ENCODE measurements at regions not wholly inside any gene's neighbourhood (a gene's known extent, or its start where the extent isn't known, plus 50 kb on each side); places are given as distances from the start of the nearest gene placed in this dataset.

DNA sequence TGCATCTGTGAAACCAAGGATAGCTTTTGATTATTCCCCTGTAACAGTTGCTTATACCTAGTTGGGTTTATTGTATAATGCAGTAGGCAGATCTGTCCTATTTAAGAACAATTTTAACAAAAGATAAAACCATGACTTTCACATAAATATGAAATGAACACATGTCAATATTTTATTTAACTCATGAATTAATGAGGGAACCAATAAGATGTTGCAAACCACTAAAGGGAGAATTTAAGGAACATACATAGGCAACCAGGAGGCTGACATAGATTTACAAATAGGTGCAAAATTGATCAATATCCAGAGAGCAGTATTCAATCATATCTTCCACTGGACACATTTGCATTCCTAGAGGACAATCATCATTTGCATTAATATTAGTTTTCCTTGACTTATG, 280.0 kb upstream of the BRINP1 start:
- no peak for DNase-seq (ENCODE audit: low spot score)

DNA sequence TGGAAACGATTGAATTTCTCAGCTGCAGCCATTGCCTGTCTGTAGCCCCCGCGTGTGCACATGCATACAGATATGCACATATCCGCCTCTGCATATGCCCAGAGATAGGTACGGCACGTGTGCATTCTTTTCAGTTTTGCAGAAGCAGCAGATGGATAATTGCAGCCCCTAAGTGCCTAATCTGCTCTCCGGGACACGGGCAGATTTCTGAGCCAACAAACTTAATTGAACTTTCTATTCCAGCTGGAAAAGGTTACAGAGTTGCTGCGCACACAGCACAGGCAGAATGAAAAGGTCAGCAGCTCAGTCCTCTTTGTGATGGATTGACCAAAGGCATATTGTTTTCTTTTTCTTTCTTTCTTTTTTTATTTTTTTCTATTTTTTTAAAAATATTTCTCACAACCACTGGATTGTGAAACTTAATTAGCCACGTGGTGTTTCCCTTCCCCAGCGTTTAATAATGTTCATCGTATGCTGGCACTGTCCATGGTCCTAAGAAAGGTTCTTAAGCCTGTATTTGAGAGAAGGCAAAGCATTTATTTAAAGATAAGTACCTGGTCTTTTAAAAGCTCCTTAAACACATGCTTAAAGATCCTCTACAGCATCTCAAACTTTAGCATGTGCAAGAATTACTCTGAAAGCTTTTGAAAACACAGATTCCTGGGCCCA, 270.2 kb upstream of the BRINP1 start:
- DNase-seq (ENCODE audit: low spot score), result peak; percentile 12

DNA sequence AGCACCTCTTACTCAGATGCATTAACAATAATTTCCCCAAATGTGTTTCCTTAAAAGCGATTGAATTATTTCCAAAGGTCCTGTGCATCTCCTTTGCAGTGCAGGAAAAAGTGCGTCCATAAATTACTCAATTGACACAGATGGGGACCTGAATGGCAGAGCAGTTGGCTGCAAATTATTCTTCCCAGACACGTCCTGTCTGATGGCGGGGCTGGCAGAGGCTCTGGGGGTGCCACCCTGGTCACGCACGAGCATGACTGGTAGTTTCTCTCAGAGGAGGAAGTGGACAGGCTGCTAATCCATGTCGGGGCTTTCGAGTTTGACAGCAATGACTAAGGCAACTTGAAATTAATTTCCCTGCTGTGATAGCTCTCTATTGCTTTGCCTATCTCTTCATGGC, 264.8 kb upstream of the BRINP1 start:
- DNase-seq (ENCODE audit: low spot score), result no peak

DNA sequence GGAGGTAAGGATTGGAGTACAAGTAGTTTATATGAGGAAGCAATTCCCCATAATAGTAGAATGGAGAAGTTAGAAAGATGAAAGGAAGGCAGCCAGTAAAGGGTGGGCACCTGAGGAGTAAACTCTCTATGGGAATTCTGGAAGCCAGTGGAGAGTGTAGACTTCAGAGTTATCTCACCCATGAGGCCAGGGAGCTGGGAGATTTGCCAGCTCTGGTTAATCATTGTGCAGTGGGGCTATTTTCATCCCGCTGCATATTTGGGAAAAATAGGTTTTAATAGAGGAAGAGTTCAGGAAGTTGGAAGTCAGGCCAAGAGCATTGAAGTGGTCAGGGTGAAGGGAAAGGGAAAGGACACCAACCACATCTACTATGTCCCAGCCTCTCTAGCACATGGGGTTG, 242.3 kb upstream of the BRINP1 start:
- no peak for DNase-seq (ENCODE audit: low spot score)

DNA sequence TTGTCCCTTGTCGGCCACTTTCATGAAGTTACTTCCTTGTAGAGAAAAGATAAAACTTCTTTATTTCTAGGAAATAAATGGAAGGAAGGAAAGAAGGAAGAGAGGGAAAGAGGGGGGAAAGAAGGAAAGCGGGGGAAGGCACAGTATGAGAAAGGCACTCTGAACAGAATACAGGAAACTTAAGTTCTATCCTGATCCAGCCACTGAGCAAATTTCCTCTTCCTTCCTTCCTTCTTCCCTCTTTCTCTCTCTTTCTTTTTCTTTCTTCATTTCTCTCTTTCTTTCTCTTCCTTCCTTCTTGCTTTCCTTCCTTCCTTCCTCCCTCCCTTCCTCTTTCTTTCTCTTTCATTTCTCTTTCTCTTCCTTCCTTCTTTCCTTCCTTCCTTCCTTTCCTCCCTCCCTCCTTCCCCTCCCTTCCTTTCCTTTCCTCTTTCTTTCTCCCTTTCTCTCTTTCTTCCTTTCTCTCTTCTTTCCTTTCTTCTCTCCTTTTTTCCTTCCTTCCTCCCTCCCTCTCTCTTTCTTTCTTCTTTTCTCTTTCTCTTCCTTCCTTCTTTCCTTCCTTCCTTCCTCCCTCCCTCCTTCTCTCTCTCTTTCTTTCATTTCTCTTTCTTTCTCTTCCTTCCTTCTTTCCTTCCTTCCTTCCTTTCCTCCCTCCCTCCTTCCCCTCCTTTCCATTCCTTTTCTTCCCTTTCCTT, 240.2 kb upstream of the BRINP1 start:
- no peak for DNase-seq (ENCODE audit: low spot score)

DNA sequence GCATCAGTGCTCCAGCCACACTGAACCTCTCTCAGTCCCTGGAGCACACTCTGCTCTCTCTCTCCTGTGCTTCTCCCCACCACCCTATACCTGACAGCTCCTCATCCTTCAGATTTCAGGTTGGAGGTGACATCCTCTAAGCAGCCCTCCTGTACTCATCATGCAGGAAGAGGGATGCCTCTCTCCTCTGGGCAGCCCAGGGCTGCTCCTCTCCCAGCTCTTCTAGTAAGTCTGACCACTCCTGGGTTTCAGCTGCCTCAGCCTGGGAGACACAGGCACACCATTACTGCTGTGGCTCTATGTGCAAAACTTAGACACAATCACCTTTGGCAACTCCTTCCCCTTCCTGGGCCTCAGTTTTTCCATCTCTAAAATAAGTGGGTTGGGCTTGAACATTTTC, 232.4 kb upstream of the BRINP1 start:
- DNase-seq (ENCODE audit: low spot score), result no peak

DNA sequence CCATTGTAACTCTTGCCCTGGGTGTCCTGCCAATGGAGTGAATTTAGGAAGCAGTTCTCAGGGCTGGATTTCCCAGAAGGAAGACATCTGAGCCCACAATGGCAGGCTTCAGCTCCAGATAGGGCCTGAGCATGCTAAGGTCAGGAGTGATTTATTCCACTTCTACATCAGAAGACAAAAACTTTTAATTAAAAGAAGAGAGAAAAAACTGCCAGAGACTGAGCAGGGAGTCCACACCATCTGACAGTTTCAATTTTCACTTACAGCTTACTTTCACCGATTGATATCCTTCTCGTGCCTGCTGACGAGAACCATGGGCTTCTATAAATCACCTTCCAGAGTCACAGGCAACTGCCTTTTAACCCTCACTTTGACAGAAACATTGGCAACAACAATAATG, 228.3 kb upstream of the BRINP1 start:
- no peak for DNase-seq (ENCODE audit: low spot score)

DNA sequence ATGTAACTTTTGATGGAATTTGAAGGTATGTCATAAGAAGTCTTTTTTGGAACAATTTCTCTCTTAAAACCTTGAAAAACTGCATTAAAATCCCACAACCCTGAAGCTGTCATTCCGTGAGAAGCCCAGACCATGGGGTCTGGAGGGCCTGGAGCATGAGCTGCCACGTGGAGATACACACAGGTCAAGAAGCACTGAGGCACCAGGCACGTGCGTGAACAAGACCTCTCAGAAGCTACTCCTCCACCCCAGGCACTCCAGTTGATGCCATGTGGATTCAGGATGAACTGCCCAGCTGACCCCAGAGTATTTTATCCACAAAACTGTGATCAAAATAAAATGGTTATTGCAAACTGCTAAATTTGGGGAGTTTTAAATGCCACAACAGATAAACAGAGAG, 227.5 kb upstream of the BRINP1 start:
- DNase-seq (ENCODE audit: low spot score), result no peak

DNA sequence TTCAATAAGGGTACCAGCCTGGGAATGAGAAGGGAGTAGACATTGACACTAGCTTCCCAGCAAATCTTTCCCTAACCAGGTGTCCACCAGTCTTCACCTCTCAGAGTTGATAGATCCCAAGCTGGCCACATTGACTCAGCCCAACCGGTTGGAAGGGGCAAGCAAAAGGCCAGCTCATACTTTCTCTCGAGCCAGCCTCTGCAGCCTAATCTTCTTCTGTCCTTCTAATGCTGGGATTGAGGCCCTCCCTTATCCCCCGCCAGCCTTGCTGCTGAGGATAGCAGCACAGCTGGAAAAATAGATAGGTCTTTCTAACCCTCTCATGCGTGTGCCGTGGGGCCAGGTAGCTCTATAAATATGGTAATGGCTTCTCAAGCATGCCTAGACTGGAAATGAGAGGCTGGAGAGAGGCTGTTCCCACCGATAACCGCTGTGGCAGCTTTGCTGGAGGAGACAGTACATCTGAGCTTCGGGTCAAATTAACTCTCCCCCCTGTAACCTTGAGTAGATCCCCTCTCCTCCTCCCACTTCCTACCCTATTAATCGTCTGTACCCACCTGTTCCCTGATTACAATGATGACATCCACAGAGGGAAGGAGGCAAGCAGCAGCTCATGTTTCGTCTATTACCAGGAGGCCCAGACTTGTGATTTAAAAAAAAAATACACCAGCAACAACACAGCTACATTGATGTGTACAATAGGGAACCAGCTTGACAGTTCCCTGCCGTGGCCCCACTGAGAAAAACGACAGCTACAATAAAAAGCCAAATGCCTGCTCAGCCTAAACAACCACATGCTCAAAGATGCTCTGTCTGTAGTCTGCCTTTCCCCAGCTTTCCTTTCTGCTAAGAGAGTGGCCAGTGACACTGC, 219.9 kb upstream of the BRINP1 start:
- no peak for DNase-seq (ENCODE audit: low spot score)

DNA sequence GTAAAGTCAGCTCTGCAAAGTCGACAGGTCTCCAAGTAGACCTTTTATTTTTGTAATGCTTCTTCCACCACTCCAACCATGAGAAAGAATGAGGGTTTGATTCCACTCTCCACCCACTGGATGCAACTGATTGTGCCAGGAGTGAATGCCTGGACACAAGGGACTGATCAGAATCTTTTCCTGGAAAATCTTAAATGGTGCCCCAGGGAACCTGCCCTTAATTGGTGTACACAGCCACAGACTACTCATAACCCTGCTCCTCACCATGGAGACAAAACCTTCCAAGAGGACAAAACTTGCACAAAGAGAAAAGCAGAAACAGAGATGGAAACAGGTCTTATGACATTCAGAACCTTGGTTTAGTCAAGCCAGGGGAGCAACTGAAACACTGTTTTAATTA, 208.6 kb upstream of the BRINP1 start:
- no peak for DNase-seq (ENCODE audit: low spot score)

DNA sequence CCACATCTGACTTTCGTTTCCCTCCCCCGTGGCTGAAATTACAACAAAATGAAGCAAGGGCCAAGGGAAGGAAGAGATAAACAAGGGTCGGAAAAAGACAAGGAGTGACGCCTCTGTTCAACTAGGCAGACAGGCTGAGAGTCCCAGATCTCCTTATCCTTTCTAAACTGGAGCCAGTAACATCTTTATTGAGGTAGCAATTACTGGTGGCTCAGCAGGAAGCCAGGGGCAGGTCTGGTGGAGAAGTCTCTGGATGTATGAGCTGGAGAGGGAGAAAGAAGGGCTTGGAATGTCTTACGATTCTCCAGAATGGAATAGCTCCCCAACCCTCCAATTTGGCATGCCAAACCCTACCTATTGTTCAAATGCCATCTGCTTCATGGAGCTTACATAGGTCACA, 190.8 kb upstream of the BRINP1 start:
- no peak for DNase-seq (ENCODE audit: low spot score)

DNA sequence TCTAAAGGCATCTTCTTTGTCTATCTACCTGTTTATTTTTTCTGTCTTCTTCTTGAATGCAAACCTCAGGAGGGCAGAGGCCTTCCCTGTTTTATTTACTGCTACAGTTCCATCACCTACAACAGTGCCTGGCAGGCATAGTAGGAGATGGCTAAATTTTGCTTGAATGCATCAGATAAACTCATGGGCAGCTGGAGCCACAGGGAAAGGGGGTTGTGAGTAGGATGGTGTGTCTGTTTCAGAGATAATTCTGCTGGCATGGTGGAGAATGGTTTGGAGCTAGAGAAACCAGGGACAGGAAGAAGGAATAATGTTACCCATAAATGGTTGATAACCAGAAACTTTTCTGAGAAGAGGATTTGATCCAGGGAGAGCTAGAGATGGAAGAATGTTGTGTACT, 189.8 kb upstream of the BRINP1 start:
- no peak for DNase-seq (ENCODE audit: low spot score)

DNA sequence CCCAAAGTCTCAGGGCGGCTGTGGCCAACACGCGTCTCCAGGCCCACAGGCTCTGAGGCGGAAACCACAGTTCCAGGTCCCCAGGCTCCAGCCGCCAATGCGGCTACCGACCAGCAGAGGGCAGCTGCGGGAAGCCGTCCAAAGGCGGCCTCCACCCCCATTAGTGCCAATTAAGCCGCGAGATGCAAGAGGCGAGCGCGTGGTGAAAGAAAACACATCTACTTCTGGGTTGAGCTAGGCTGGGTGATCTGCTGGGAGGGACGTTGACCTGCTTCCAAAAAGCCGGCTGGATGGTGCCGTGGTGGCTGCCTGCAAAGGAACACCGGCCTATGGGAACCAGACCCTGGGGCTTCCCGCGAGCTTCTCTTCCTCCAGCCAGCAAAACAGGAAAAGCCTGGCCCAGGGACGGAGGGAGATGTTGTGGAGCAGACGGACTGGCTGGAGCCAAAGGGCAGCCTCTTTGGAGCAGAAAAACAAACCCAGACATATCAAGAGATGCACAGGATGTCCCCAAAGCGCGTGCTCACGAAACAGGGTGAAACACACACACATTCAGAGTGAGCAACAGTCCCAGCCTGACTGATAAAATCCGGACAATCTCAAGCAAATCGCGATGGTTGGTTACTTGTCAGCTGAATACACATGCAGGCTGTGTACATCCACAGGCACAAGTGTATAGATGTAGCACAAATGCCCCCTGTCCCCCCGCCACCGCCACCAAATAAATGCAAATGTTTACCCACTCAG, 187.1 kb upstream of the BRINP1 start:
- DNase-seq (ENCODE audit: low spot score), result peak; percentile 66

DNA sequence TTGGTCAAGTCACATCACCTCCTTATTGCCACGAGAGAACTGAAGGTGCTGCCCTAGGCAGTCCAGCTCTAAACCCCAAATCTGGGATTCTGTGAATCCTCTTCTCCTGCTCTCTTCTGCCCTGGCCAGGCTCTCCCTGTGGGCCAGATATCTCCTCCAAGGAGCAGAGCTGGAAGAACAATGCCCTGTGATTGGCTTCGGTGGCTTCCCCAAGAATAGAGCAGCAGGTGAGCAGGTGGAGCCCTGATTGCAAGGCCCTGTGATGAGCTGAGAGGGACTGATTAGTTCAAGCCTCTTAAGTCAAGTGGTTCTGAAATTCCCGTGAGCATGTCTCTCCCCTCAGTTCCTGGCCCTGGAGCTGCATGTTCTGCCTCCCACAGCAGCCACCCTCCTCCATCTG, 175.3 kb upstream of the BRINP1 start:
- no peak for DNase-seq (ENCODE audit: low spot score)

DNA sequence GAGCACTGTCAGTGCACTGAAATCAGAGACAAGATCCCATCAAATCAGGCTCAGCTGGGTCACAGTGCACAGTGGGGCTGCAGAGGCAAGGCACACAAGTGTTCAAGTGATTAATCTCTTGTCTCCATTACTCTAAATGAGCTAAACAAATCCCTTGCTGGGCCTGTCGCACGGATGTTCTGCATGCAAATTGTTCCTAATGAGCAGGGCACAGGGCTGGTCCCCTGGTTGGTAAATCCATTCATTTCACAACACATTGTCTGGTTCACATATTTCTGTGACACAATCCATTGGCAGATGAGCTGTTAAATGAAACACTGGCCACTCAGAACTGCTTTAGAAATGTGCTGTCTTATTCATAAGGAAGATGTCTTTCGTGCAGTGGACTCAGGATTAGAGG, 167.9 kb upstream of the BRINP1 start:
- DNase-seq (ENCODE audit: low spot score), result no peak

DNA sequence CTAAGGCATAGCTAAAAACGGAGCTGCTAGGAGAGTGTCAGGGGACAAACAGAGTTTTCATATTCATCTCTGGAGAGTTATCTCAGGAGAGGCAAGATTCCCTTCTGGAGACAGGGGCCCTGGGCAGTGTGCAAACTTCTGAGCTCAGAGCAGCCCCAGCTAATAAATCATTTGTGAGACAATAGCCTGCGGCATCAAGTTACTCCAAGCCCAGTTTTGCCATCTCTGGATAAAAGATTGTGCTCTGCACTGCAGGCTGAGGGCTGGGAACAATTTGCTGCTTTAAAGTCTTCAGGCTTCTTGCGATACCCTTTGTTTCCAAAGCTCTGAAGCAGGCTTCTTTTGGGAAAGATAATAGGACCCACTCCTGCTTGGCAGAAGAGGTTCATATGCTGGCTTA, 164.3 kb upstream of the BRINP1 start:
- DNase-seq (ENCODE audit: low spot score), result no peak

DNA sequence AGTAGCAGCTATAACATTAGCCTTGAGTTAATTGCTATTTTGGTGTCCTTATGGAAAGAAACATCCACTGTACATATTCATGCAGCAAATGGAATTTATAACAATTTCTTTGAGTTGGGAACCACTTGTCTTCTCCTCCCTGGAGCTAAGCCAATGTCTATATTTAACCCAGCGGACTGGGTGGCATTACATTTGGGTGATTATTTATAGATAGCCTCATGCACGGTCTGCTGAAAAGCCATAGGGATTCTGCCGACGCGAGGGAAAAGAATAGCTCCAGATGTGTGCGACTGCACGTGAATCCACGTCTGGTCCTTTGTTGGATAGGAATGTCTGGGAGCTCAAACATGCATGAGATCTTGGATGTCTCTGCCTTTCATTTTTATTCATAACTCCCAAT, 157.5 kb upstream of the BRINP1 start:
- DNase-seq (ENCODE audit: low spot score), result no peak

DNA sequence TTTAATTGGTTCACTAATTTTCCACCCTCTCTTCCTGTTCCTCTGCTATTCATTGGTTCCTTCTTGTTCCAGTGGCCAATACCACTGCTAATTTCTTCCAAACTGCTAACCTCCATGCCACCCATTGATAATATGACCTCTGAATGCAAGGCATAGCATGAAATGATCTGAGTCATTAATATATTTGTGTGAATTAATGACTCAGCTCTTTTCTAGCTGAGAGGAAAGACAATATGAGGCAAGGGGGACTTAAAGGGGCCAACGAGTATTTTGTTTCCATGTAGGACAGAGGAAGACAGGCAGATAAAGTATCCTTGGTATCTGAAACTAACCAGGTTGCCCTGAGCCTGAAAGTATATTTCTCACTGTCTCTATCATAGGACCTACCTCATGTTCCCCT, 154.3 kb upstream of the BRINP1 start:
- DNase-seq (ENCODE audit: low spot score), result no peak

DNA sequence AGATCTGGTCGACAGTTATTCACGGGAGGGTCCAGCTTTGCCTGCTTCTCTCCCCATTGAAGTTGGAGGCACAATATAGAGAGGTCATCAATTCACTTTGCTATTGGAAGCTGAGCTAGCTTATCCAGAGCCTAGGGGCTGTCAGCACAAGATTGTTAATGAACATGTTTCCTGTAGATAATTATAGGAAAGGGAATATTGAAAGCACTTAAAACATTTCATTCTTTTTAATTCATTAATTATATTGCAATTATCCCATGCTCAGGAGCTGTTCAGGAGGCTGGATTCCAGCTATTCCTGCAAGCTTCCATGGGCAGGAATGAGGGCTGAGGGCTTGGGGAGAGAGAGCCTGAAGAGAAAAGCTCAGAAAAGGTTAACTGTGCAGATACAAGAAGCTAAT, 153.1 kb upstream of the BRINP1 start:
- no peak for DNase-seq (ENCODE audit: low spot score)

DNA sequence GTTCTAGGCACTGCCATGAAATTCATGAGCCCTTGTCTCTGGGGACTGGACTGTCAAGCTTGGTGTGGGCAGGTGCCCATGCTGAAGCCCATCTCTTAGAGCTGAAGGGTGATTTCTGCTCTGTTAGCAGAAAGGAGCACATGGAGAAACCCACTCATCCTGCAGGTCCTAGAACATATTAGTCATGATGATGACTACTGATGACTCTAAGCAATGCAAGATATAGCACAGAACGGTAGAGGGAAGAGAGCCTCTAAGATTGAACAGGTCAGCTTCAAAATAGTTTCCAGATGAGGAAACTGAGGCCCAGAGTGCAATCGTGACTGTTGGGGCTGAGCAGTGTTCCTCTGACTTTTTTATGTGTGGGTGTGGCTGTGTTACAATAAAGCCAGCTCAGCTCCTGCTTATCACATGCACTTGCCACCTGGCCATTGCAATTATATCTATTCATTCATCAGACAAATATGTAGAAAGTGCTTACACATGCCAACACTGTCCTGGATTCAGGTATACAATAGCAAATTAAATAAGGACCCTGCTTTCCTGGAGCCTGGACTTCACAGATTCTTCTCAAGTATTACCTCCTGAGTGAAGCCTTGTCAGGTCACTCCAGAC, 140.2 kb upstream of the BRINP1 start:
- DNase-seq (ENCODE audit: low spot score), result no peak

DNA sequence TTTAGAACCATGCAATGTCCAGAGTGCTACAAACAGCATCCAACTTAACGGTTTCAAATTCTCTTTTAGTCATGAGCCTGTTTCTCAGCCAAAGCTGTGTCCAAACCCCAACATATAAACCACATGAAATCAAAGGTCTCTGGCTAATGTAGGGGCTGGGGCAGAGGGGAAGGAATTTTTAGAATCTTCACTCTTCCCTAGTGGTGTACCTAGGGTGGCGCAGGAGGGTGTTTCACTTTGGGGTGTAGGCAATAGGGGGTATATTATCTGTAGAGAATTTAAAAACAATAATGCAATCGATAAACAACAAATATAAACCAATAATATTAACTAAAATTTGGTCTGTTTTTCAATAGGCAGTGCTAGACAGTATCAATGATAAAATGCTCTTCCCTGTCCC, 132.1 kb upstream of the BRINP1 start:
- DNase-seq (ENCODE audit: low spot score), result no peak

Measured in mucosa of gallbladder (tissue), 1 donor.